ENCODE measurements at regions not wholly inside any gene's neighbourhood (a gene's known extent, or its start where the extent isn't known, plus 50 kb on each side); places are given as distances from the start of the nearest gene placed in this dataset.

DNA sequence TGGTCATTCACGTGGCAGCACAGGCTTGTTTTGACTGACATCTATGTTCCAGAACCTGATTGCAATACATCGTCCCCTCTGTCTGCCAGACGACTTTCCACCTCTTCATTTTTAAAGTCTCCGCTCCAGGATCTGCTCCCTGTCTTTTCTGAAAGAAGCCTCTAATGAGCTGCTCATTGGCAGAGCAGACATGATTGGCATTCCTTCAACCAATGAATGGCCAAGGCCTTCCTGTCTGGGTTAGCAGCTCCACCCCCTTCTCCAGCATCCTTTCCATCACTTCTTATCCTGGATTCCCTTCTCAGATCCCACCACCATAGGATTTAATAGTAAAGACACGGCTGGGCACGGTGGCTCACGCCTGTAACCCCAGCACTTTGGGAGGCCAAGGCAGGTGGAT is 202.7 kb upstream of the KLF3 start:
- TF ChIP-seq, protein P1, sequence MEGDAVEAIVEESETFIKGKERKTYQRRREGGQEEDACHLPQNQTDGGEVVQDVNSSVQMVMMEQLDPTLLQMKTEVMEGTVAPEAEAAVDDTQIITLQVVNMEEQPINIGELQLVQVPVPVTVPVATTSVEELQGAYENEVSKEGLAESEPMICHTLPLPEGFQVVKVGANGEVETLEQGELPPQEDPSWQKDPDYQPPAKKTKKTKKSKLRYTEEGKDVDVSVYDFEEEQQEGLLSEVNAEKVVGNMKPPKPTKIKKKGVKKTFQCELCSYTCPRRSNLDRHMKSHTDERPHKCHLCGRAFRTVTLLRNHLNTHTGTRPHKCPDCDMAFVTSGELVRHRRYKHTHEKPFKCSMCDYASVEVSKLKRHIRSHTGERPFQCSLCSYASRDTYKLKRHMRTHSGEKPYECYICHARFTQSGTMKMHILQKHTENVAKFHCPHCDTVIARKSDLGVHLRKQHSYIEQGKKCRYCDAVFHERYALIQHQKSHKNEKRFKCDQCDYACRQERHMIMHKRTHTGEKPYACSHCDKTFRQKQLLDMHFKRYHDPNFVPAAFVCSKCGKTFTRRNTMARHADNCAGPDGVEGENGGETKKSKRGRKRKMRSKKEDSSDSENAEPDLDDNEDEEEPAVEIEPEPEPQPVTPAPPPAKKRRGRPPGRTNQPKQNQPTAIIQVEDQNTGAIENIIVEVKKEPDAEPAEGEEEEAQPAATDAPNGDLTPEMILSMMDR (IDR thresholded peaks at IDR 0.05; ENCODE audit: low read depth, low read length): no peak
- H3K4me3 ChIP-seq (ENCODE audit: low read depth, low read length): no peak overlapping the region
- peaks cover 7% of the 10 kb centered on the region for H3K9me3 ChIP-seq (ENCODE audit: severe bottlenecking)
- DNase-seq: no peak
- H3K27ac ChIP-seq: no peak overlapping the region
- H3K36me3 ChIP-seq: no peaks in the 10 kb centered on the region
- no peaks in the 10 kb centered on the region for H3K27me3 ChIP-seq (ENCODE audit: insufficient read depth, low read depth, severe bottlenecking)

DNA sequence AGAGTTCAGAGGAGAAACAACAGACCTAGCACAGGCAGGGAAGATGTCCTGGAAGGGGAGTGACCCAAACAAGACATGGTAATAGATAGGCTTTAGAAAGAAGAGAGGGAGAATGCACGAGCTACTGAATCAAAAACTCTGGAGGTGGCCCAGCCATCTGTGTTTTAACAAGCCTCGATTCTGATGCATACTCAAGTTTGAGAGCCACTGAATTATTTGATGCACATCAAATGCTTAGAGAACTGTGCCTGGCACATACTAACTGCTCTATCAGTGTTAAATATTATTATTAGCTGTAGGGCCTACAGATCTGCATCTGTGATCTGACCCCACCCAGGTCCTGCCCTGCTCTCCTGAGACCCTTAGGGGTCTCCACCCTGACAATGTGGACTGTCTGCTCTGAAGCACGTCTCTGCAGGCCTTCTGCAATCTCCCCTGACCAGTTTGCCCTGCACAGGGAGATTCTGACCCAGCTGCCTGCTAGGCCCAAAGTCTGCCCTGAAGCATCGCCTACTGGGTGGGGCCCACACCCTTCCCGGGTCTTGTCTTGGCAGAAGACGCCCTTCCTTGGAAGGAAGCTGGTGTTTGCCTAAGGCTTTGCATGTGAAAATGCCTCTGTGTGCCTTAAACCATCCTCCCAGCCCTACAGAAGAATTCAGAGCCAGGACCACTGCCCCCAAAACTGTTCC is 201.5 kb upstream of the KLF3 start:
- DNase-seq: no peak
- TF ChIP-seq, protein P1 (IDR thresholded peaks at IDR 0.05; ENCODE audit: low read depth, low read length): no peak

GRCh38 chr4:38463268-38463958 is 200.6 kb upstream of the KLF3 start:
- no peak for DNase-seq

More for the DNA sequence above, 201.5 kb upstream of the KLF3 start:
- H3K9me3 ChIP-seq (ENCODE audit: severe bottlenecking): peaks cover 10% of the 10 kb centered on the region
- H3K36me3 ChIP-seq: no peaks in the 10 kb centered on the region
- no peak overlapping the region for H3K4me3 ChIP-seq (ENCODE audit: low read depth, low read length)
- no peaks in the 10 kb centered on the region for H3K27me3 ChIP-seq (ENCODE audit: insufficient read depth, low read depth, severe bottlenecking)
- no peak overlapping the region for H3K27ac ChIP-seq

GRCh38 chr4:38464328-38464727 is 199.7 kb upstream of the KLF3 start:
- H3K27me3 ChIP-seq (ENCODE audit: insufficient read depth, low read depth, severe bottlenecking): no peaks in the 10 kb centered on the region
- peaks cover 10% of the 10 kb centered on the region for H3K9me3 ChIP-seq (ENCODE audit: severe bottlenecking)
- no peak overlapping the region for H3K27ac ChIP-seq
- TF ChIP-seq, protein P1 (IDR thresholded peaks at IDR 0.05; ENCODE audit: low read depth, low read length): no peak
- no peak overlapping the region for H3K4me3 ChIP-seq (ENCODE audit: low read depth, low read length)
- no peaks in the 10 kb centered on the region for H3K36me3 ChIP-seq
- no peak for DNase-seq

More at GRCh38 chr4:38463268-38463958, 200.6 kb upstream of the KLF3 start:
- Histone ChIP-seq H3K36me3 (no peaks in the 10 kb centered on the region), H3K4me3 (ENCODE audit: low read depth, low read length) (no peak overlapping the region), H3K27ac (no peak overlapping the region), H3K9me3 (ENCODE audit: severe bottlenecking) (peaks cover 10% of the 10 kb centered on the region), H3K27me3 (ENCODE audit: insufficient read depth, low read depth, severe bottlenecking) (no peaks in the 10 kb centered on the region)
- TF ChIP-seq, protein P1 (IDR thresholded peaks at IDR 0.05; ENCODE audit: low read depth, low read length): no peak

DNA sequence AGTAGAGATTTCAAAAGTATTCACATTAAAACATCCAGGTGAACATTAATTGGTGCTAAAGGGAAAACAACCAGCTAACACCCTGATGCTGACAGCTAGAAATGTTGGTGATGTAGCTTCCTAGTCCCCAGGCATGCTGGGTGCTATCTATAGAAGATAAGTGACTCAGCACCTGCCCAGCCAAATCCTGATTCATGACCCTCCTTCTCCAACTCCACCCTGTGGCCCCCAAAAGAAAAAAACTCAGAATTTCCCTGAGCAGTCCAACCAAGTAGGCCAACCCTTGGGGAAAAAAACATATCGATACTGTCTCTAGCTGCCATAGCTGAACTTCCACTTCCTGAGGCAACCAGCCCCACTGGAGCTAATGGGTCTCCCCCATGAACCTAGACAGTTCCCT is 197.6 kb upstream of the KLF3 start:
- Histone ChIP-seq H3K36me3 (no peaks in the 10 kb centered on the region), H3K9me3 (ENCODE audit: severe bottlenecking) (peaks cover 10% of the 10 kb centered on the region)
- TF ChIP-seq, protein P1 (IDR thresholded peaks at IDR 0.05; ENCODE audit: low read depth, low read length): no peak

More for the DNA sequence above, 197.6 kb upstream of the KLF3 start:
- no peaks in the 10 kb centered on the region for H3K27me3 ChIP-seq (ENCODE audit: insufficient read depth, low read depth, severe bottlenecking)
- no peak for DNase-seq
- H3K4me3 ChIP-seq (ENCODE audit: low read depth, low read length): no peak overlapping the region
- H3K27ac ChIP-seq: no peak overlapping the region

Data from WERI-Rb-1 (cell line).